Activated CD4-positive, alpha-beta T cell treated with anti-CD3 and anti-CD28 coated beads, Interleukin-2, Interleukin-6, amounts not matched to agents 100 ng/mL and 50 ng/mL, durations not matched to agents 16 hours and 8 hours (primary cell): ENCODE measurements at regions not wholly inside any gene's neighbourhood (a gene's known extent, or its start where the extent isn't known, plus 50 kb on each side); places are given as distances from the start of the nearest gene placed in this dataset.
"Not testable (repeated sequence)": the region's sequence is repeated elsewhere in the genome, so short reads cannot be mapped to it uniquely, and the experiment has no call there.

Experiments used
- DNase-seq: peaks from one replicate; pipeline ENCODE4 v3.0.0-alpha.2; 2020

- no peak for DNase-seq
These were observed 141.9 kb upstream of the TNP1 start for GRCh38 chr2:217001740-217002139.

- DNase-seq: no peak
These were observed 140.5 kb upstream of the TNP1 start for GRCh38 chr2:217000406-217000805.

GRCh38 chr2:216996279-216996845 lies 136.5 kb upstream of the TNP1 start:
- DNase-seq: no peak

GRCh38 chr2:216994353-216994854 lies 134.5 kb upstream of the TNP1 start:
- no peak for DNase-seq

GRCh38 chr2:216992056-216992675 lies 132.3 kb upstream of the TNP1 start:
- DNase-seq: no peak

- DNase-seq: no peak
These were observed 131.7 kb upstream of the TNP1 start for GRCh38 chr2:216991563-216991962.

GRCh38 chr2:216989340-216990129 lies 129.7 kb upstream of the TNP1 start:
- DNase-seq: no peak

- no peak for DNase-seq
These were observed 127.5 kb upstream of the TNP1 start for GRCh38 chr2:216987252-216987821.

GRCh38 chr2:216985658-216986141 lies 125.8 kb upstream of the TNP1 start:
- no peak for DNase-seq

- no peak for DNase-seq
These were observed 125.1 kb upstream of the TNP1 start for GRCh38 chr2:216984937-216985336.

- DNase-seq: not testable (repeated sequence)
These were observed 122.1 kb upstream of the TNP1 start for GRCh38 chr2:216981951-216982350.

GRCh38 chr2:216980510-216980909 lies 120.6 kb upstream of the TNP1 start:
- DNase-seq: not testable (repeated sequence)

GRCh38 chr2:216974321-216975302 lies 114.7 kb upstream of the TNP1 start:
- no peak for DNase-seq

GRCh38 chr2:216971593-216971992 lies 111.7 kb upstream of the TNP1 start:
- no peak for DNase-seq

GRCh38 chr2:216970359-216970915 lies 110.6 kb upstream of the TNP1 start:
- DNase-seq: no peak

- no peak for DNase-seq
These were observed 108.0 kb upstream of the TNP1 start for GRCh38 chr2:216967889-216968288.

GRCh38 chr2:216960671-216961268 lies 100.9 kb upstream of the TNP1 start:
- no peak for DNase-seq

- no peak for DNase-seq
These were observed 99.6 kb upstream of the TNP1 start for GRCh38 chr2:216959433-216959832.

GRCh38 chr2:216956820-216957493 lies 97.1 kb upstream of the TNP1 start:
- DNase-seq: no peak

GRCh38 chr2:216951171-216951570 lies 91.3 kb upstream of the TNP1 start:
- no peak for DNase-seq

- DNase-seq: no peak
These were observed 90.7 kb upstream of the TNP1 start for GRCh38 chr2:216950547-216950946.
